PC-3 (cell line): ENCODE measurements at regions not wholly inside any gene's neighbourhood (a gene's known extent, or its start where the extent isn't known, plus 50 kb on each side); places are given as distances from the start of the nearest gene placed in this dataset.

Experiments used
- EZH2 ChIP-seq: fragments of 300-600 bp; sonication (generic); IDR thresholded peaks from one replicate; pipeline ENCODE4 v1.6.1; 2017; ENCODE audit warnings: antibody characterized with exemption, mild to moderate bottlenecking, low read length; ENCODE audit not compliant: unreplicated experiment
- EZH2phosphoT487 ChIP-seq: fragments of 300-600 bp; sonication (generic); IDR thresholded peaks from 2 replicates; pipeline ENCODE4 v1.6.1; 2018; ENCODE audit warnings: mild to moderate bottlenecking, antibody characterized with exemption, low read length, borderline replicate concordance
- TF ChIP-seq, protein P1 (sequence below): fragments of 300-600 bp; sonication (generic); conservative IDR thresholded peaks from 2 replicates; pipeline ENCODE4 v1.5.1; 2017; ENCODE audit warnings: antibody characterized with exemption, low read depth, mild to moderate bottlenecking, low read length

DNA sequence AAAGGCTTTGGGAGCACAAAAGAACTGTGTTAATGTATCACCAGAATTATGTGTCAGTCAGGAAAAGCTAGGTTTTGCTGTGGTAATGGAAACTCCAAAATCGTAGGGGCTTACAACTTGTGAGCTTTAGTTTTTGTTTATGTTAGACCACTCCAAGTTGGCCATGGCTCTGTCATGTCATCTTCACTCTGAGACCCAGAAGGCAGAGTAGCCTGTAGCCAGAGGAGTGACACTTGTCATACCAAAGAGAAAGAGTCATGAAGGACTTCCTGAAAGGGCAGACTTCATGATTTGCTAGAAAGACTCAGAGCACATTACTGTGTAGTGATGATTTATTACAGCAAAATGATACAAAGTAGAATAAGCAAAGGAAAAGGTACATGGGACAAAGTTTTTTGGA is 133.6 kb upstream of the SSTR1 start:
- TF ChIP-seq, protein P1, sequence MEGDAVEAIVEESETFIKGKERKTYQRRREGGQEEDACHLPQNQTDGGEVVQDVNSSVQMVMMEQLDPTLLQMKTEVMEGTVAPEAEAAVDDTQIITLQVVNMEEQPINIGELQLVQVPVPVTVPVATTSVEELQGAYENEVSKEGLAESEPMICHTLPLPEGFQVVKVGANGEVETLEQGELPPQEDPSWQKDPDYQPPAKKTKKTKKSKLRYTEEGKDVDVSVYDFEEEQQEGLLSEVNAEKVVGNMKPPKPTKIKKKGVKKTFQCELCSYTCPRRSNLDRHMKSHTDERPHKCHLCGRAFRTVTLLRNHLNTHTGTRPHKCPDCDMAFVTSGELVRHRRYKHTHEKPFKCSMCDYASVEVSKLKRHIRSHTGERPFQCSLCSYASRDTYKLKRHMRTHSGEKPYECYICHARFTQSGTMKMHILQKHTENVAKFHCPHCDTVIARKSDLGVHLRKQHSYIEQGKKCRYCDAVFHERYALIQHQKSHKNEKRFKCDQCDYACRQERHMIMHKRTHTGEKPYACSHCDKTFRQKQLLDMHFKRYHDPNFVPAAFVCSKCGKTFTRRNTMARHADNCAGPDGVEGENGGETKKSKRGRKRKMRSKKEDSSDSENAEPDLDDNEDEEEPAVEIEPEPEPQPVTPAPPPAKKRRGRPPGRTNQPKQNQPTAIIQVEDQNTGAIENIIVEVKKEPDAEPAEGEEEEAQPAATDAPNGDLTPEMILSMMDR: no peak
- TF ChIP-seq EZH2 (no peak), EZH2phosphoT487 (no peak)
